Middle frontal gyrus (tissue), 1 donor: ENCODE measurements at regions not wholly inside any gene's neighbourhood (a gene's known extent, or its start where the extent isn't known, plus 50 kb on each side); places are given as distances from the start of the nearest gene placed in this dataset.

Source experiments
- DNase-seq: peaks from one replicate; pipeline ENCODE4 v3.0.0-alpha.2; 2015; ENCODE audit warnings: low spot score; ENCODE audit errors: extremely low spot score

- no peak for DNase-seq
Measured at GRCh38 chr3:109897734-109898133, 560.4 kb upstream of the DPPA4 start.

- DNase-seq = no peak
Measured at GRCh38 chr3:109899925-109900324, 562.6 kb upstream of the DPPA4 start.

DNA sequence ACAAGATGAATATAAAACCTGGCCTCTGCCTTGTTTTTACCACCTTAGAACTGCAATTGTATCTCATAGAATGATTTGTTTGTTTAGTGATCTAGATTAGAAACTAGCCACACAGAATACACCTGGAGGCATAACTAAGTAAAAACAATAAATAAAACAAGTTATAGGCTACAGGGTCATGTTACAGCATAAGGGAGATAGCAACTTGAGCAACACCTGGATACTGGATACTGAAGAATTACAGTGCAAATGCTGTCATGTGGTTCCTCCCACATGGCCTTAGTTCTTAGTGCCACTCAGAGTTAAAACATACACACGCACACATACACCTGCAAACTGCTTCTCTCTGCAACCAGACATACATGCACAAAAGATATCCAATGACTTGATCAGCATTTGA lies 563.4 kb upstream of the DPPA4 start:
- no peak for DNase-seq

DNA sequence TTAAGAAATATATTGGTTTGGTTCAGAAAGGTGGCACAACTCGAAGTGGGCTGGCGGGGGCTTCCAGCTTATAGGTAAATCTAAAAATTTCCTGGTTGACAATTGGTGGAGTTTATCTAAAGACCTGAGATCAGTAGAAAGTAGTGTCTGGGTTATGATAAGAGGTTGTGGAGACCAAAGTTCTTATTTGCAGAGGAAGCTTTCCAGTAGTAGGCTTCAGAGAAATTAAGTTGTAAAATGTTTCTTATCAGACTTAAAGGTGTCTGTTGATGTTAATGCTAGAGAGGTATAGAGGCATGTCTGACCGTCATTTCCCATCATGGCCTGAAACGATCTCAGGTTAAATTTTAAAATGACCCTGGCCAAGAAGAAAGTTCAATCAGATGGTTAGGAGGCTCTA lies 565.2 kb upstream of the DPPA4 start:
- no peak for DNase-seq

DNA sequence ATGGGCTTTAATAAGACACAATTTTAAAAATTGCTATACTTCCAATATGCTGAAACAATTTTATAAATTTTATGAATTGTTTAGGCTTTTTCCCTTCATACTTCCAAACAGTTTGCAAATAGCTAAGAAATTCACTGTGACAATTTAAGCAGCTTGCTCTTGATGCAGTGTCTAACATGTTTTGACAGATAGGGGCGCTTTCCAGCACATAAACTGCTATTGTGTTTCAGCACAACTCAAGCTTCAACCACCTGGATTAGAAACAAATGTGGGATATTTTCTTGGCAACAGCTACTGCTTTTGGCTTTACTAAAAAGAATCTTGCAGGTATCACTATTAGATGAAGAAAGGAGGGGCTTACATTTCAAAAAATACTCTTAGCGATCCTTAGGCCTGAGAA lies 565.8 kb upstream of the DPPA4 start:
- DNase-seq = no peak

- DNase-seq = no peak
Measured at GRCh38 chr3:109910772-109911171, 573.4 kb upstream of the DPPA4 start.

GRCh38 chr3:109918740-109919139 lies 581.4 kb upstream of the DPPA4 start:
- DNase-seq = no peak

DNA sequence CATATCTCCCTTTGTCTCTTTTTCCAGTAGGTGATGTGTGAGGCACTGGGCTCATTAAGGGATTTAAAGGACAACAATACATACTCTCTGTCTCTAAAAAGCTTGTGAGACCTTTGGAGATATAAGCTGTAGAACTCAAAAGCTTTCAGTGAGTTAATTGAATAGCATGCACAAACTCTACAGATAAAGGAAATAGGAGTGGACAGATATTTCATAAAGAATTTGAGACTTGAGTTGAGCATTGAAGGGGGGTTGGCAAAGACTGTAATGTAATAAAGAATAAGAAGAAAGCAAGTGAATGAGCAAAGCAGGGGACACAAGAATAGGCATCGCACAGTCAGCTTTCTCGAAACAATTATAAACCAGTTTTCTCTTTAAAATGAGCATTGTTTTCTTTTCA lies 583.4 kb upstream of the DPPA4 start:
- no peak for DNase-seq

DNA sequence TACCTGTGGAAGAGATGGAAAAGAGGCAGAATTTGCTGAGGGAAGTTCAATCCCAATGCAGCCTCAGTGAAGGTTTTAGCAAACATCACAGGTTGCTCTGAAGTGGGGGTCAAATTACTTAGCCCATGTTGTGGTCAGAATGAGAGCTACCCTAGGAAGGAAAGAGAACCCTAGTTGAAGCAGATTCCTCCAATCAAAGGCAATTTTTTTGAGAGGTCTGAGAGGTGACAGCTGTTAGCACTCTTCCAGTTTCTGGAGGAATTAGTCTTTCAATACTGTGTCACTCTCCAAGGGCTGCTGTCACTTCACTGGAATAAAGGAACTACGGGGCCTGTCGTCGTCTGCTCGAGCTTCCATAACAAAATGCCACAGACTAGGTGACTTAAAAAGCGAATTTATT lies 584.2 kb upstream of the DPPA4 start:
- DNase-seq = no peak

DNA sequence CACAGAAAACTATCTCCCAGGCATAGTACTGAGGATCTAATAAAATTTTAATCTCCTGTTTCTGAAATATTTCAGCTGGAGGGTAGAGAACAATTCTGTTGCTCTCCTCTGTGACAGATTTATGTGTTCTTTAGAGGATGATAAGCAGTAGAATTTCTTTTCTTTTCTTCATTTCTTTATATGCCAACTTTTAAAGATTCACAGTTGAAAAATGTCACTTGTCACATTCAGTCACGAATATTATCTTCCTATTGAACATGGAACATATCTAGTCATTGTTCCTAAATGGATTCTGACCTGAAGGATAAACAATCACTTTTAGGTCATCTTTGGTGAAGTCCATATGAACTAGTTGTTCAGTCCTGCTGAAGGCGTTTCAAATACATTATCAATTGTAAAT lies 585.5 kb upstream of the DPPA4 start:
- no peak for DNase-seq

GRCh38 chr3:109923431-109923830 lies 586.1 kb upstream of the DPPA4 start:
- no peak for DNase-seq

GRCh38 chr3:109924196-109924595 lies 586.9 kb upstream of the DPPA4 start:
- no peak for DNase-seq

DNA sequence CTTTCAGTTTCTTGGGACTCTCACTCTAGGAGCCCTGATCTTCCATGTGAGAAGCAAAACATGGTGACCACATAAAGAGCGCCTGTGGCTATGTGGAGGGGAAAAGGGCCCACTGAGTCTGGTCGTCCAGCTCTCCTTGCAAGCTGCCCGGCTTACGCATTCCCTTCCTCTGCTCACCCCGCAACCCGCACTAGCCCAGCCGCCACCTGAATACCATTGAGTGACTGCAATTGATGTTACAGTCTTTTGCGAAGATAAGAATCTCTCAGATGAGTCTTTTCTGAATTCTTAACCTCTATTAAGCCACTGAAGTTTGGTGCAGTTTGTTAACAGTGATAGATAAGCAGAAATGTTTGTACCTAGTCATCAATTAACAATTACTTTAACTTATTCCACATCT lies 589.0 kb upstream of the DPPA4 start:
- DNase-seq = no peak

- DNase-seq = no peak
Measured at GRCh38 chr3:109927161-109927560, 589.8 kb upstream of the DPPA4 start.

DNA sequence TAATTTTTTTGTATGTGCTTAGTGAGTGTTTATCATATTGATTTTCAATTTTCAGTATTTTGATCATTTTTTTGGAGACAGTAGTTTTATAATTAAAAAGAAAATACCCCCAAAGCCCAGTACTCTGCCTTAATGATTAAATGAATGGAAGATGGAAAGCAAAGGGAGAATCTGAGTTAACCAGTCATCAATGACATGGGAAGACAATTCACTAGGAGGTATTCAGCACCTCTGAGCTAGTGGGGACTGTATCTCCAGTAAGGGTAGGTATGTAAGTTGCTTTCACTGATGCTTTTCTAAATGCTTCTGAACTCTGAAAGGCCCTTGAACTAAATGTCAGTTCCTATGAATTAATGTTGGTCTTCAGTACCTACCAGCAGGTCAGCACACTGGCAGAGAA lies 590.4 kb upstream of the DPPA4 start:
- no peak for DNase-seq

GRCh38 chr3:109930582-109930981 lies 593.2 kb upstream of the DPPA4 start:
- DNase-seq = no peak

DNA sequence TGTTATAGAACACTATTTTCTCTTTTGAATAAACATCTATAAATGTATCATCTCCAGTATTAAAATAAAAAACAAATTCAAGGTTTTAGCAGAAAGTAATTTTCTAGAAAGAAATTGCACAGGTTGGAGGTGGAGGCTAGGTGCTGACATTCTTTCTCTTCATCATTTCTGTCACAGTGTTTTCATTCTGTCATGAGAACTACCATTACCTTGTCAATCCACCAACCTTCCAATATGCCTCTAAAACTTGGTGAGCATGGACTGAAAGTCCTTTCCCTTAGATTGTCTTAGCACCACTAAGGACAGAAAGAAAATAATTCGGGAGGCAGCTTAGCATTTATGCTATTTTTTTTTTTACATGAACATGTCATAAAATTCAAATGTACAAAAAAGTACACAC lies 596.2 kb upstream of the DPPA4 start:
- no peak for DNase-seq

DNA sequence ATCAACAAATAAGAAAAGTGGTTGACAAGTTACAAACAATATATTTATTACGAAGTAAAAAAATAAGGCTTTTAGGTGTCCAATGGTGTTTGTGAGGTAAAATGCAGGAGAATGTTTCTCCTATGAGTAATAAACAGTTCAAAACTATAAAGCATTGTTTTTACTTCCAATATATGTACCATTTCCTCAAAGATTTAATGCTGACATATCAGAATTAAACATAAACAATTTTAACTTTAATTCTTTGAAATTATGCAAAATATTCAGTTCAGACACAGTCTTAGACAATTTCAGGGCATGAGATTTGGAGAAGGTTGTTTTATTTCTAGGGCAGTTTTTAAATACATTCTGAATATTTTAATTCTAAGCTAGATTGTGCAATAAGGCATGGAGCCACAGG lies 602.5 kb upstream of the DPPA4 start:
- no peak for DNase-seq

GRCh38 chr3:109943181-109943580 lies 605.8 kb upstream of the DPPA4 start:
- DNase-seq = no peak

GRCh38 chr3:109944836-109945235 lies 607.5 kb upstream of the DPPA4 start:
- DNase-seq = no peak

DNA sequence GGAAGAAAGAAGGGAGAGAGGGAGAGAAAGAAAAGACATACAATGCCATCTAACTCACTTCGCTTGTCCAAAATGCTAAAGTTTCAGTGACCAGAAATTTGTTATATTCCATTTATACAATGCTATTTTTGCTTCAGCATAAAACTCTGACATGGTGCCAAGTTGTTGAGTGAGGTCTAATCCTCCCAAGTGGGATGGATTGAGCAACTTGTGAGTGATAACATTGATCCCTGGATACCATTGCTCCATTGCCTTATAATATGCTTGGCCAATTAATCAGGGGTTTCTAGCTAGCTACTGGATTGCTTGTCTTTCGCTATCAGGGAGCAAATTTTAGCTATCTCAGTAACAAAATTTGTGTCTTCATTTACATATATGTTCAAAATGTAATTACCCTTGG lies 615.6 kb upstream of the DPPA4 start:
- DNase-seq = no peak

DNA sequence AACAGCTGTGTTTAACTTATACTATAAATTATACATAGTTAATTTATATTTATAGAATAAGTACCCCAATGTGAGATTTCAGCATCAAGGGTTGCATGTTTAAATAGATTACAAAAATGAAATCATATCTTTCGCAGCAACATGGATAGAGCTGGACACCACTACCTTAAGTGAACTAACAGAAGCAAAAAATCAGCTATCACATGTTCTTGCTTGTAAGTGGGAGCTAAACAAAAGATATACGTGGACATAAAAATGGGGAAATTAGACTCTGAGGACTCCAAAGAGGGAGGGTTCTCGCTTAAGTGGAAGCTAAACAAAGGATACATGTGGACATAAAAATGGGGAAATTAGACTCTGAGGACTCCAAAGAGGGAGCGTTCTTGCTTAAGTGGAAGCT lies 626.5 kb upstream of the DPPA4 start:
- DNase-seq = no peak

DNA sequence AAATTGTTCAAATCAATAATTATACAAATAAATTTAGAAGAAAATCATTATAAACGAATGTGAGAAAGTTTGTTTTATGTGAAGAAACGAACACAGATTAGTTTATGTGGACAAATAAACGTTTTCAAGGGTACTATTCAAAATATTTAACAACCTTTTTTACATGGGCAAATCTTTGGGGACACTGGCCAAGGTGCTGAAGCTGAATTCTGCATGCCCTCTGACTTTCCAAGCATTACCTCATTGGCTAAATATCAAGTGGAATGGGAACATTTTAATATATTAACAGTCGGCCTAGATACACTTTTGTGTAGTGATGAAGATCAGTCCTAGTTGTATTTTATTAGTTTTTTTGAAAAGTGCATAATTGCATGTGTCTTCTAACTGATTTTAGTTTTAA lies 636.4 kb upstream of the DPPA4 start:
- no peak for DNase-seq

GRCh38 chr3:109977897-109978296 lies 640.6 kb upstream of the DPPA4 start:
- no peak for DNase-seq

GRCh38 chr3:109982201-109982600 lies 644.9 kb upstream of the DPPA4 start:
- DNase-seq = no peak
